ENCODE measurements at regions not wholly inside any gene's neighbourhood (a gene's known extent, or its start where the extent isn't known, plus 50 kb on each side); places are given as distances from the start of the nearest gene placed in this dataset.
"Not testable (repeated sequence)": the region's sequence is repeated elsewhere in the genome, so short reads cannot be mapped to it uniquely, and the experiment has no call there.

DNA sequence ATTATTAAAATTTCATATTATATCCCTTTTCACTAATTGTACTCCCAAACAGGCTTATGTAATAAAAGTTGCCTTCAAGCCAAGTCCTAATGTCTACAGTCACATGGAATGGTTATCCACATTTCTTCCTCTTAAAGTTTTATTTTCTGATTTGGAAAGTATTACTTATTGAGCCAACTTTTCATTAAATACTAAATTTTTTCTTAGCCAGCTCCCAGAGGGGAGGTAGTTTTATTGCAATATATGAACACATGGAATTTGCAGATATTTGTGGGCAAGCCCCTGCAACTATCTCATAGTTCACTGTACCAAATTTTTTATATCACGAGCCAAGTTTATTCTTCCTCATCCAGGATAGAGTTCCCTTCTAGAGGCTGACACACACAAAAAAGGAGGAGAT, 332.8 kb upstream of the PTGER4 start:
- no peak for FAIRE-seq

GRCh38 chr5:40338434-40338833, 341.3 kb upstream of the PTGER4 start:
- not testable (repeated sequence) for FAIRE-seq

DNA sequence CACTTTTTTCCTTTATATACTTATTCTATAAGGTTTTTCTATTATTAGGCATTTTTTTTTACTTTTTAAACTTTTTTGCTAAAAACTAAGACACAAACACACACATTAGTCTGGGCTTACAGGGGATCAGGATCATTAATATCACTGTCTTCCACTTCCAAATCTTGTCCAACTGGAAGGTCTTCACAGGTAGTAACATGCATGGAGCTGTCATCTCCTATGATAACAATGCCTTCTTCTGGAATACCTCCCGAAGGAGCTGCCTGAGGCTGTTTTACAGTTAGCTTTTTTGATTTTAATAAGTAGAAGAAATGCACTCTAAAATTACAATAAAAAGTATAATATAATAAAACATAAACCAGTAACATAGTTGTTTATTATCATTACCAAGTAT, 345.5 kb upstream of the PTGER4 start:
- FAIRE-seq: no peak

DNA sequence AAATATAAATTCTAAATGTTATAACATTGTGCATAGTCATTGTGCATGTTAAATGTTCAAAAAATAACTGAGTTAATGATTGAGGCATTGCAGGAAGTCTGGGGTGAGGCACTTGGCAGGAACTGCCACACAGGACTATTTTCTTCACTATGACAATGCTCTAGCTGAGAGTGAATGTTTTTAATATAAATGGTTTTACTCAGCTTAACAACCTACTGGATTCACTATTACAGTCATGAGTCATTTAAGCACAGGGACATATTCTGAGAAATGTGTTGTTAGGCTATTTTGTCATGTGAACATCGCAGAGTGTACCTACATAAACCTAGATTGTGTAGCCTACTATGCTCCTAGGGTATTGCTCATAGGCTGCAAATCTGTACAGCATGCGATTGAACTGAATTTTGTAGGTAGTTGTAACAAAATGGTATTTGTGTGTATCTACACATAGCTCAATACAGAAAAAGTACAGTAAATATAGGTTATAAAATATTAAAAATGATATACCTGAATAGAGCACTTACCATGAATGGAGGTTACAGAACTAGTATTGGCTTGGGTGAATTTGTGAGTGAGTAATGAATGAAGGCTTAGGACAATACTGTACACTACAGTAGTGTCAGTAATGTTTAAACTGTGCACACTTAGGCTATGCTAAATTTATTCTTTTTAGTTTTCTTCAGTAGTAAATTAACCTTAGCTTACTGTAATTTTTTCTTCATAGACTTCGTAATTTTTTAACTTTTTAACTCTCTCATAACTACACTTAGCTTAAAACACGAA, 346.1 kb upstream of the PTGER4 start:
- no peak for FAIRE-seq

DNA sequence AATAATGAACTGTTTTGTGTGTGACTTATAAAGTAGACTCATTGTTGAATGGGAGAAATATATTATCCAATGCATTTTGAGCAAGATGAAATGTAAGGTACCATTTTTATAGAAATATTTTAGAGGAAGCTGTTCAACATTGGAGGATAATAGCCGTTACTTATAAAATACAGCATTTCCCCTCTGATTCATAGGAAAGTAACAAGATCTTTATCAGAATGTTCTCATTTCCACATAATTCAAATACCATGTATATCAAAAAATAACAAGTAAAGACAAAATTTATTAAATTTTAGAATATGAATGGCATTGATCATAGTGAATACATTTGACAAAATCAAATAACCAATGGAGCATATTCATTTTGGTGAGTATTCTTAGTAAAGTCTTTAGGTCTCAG, 346.7 kb upstream of the PTGER4 start:
- peak; percentile 74 for FAIRE-seq

GRCh38 chr5:40331616-40332015, 348.1 kb upstream of the PTGER4 start:
- no peak for FAIRE-seq

DNA sequence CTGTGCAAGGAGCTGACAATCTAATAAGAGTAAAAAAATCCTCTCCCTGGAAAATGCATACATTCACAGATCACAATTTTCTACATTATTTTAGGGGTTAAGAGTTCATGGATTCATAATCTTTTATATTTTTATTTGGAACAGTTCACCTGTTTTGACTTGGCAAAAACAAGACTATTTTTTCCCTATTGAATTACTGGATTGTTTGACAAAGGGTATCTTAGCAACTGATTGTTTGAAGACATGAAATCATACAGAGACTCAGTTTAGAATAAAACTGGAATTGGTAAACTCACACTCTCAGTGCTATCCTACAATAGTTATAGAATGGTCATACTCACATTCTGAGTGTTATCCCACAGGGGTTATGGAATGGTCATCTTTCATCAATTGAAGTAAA, 358.2 kb upstream of the PTGER4 start:
- peak; percentile 96 for FAIRE-seq

DNA sequence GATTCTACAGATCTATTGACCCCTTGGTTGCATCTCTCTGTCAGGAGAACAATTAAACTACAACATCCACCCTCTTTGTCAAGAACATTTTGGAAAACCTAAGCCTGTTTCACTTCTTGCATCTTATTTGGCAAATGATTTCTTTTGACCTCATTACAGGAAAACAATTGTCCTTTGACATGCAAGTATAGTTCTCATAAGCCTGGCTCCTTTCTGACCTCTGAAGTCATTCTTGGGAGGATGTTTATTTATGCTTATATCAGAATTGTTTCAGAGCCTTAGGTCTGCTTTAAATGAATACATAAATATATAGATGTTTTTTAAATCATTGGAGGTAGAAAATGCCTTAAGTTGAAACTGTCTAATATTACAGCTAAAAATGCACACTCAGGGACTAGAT, 361.3 kb upstream of the PTGER4 start:
- FAIRE-seq: no peak

- FAIRE-seq: no peak
These were observed 362.7 kb upstream of the PTGER4 start for GRCh38 chr5:40317023-40317422.

- FAIRE-seq: no peak
These were observed 364.6 kb upstream of the PTGER4 start for GRCh38 chr5:40315126-40315525.

DNA sequence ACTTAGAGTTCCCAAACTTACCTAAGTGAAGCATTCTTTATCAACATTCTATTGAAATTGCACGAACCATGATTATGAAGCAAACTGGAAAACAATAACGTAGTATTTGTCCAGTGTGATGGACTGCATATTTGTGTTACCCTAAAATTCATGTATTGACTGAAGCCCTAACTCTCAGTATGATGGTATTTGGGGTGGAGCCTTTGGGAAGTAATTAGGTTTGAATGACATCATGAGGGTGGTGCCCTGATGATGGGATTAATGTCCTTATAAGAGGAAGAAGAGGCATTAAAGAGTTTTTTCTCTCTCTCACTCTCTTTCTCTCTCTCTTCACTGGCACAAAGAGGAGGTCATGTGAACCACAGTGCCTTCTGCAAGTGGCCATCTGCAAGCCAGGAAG, 365.4 kb upstream of the PTGER4 start:
- FAIRE-seq: no peak

GRCh38 chr5:40312205-40312604, 367.5 kb upstream of the PTGER4 start:
- no peak for FAIRE-seq

GRCh38 chr5:40309851-40310250, 369.9 kb upstream of the PTGER4 start:
- FAIRE-seq: no peak

GRCh38 chr5:40308867-40309266, 370.8 kb upstream of the PTGER4 start:
- no peak for FAIRE-seq

DNA sequence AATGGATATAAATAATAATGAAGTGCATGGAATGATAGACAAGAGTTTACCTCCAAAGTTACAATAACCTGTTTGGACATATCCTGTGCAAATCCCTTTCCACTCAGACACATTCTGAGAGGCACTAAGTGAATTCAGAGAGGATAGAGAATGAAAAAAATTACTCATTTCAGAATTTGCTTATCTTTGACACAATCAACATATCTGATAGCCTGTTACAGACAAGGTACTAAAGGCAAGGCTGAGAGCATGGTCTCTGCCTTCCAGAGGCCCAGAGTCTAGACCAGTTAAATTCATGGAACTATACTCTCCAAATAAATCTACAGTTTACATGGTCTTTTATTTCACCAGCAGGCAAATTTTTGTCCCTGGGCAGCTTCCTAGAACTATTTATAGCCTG, 371.8 kb upstream of the PTGER4 start:
- peak; percentile 41 for FAIRE-seq

GRCh38 chr5:40306869-40307487, 372.7 kb upstream of the PTGER4 start:
- no peak for FAIRE-seq

DNA sequence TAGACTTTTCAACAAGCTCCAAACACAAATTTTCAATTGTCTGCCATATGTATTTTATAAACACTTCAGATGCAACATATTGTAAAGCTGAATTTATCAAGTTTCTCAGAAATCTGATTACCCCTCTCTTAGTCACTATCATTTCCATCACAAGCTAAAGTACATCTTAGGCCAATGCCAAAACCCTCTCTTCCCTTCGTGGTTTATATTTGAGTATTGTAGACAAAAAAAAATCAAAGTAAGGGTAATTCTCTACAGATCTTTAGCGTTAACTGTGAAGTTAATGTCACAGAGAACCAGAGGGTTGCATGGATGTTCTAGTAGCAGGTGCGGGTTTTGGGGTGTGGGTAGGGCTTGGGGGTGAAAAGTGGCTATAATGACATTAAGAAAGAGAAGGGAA, 387.7 kb upstream of the PTGER4 start:
- FAIRE-seq: no peak

DNA sequence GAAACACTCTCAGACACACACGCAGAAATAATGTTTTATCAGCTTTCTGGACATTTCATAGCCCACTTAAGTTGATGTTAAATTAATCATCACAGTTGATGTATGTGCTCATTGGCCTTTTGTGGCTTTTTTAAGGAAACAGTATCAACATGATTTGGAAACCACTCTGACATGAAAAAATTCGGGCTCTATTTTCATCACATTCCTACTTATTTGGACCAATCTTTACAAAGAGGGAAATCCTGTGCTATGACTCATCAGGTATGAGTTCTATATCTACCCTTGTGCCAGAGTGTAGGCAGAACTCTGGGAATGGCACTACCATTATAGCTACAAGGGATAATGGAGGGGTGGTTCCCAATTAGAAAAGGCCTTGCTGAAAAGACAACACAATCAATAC, 388.4 kb upstream of the PTGER4 start:
- no peak for FAIRE-seq

DNA sequence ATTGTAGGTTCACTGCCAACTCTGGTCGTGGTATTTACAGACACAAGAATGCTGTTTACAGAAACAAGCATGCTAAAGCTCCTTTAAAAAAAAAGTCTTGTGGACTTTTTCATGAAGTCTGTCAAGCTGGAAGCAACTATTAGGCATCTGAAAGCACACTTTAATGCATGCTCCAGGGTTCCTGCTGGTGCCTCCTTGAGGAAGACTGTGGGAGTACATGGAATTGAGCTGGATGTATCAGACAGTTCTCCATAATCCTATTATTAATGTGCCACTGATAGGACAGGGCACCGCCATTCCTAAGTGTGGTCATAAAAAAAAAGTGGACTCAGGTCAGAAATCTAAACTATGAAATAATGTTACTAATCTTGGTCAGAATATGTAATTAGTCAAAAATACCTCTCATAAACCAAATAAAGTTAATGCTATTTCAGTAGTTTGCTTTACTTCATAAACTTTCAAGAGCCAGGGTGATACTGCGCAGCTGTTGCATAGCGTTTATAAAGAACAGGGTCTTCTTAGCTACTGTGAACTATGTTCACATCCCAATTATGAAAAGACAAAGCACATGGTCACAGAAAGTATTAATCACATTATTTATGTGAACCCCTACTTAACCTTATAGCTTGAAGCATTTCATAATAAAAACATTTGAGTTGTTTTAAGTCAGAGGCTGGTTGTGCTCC, 390.8 kb upstream of the PTGER4 start:
- no peak for FAIRE-seq

- no peak for FAIRE-seq
These were observed 394.9 kb upstream of the PTGER4 start for GRCh38 chr5:40284863-40285262.

GRCh38 chr5:40278881-40279280, 400.8 kb upstream of the PTGER4 start:
- no peak for FAIRE-seq

DNA sequence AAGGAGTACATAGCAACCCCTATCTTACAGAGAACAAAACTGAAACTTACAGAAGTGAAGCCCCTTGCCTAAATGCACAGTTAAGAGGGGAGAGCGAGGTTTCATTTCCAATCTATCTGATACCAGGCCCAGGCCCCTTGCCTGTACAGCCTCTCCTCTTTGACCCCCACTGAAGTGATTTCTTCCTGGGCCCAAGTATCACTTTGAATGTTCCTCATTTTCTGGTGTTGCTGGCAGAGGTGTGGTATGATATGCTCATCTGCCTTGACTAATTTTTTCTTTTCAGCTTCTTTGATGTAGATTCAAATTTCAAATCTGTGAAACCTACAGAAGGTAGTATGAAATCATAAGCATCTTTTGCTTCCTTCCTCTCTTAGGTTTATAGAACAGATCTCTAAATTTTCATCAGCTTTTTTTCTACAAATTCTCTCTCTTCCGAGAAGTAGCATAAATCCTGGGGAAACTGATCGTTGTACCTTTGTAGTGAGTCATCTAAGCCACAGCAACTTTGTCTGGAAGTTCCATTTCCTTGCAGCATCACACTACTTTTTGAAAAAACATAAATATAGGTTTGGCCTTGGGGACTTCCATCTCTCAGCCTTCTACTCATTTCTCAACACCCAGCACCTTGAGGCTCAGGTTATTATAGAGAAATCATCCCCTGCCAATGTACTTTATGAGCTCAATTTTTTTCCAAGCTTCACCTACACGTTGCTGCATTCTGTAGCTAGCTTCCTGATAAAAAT, 402.4 kb upstream of the PTGER4 start:
- no peak for FAIRE-seq

DNA sequence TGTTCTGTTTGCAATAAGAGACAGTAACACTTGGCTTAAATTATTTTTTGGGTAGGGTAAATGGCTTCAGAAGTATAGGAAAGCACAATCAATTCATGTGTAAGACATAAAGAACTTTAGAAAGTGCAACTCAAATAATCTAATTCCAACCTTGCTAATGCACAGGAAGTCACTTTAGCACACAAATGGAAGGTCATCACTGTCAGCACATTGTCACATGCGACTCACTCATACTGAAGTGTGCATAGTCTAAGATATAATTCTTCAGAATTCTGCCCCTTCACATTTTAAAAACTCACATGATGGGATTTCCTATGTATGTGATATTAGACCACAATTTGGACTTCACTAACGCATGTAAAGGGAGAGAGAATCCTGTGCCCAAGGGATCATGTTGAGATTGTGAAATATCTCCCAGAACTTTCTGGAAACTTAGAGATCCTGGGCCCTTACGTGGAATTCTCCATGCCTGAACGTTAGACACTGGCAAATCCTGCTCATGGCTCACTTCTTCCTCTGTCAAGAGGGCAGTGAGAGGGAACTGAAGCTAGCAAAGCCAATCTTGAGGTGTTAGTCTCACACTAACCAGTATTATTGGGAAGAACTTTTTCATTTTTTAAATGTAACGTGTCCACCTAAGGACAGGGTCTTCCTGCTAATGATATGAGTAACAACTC, 403.2 kb upstream of the PTGER4 start:
- FAIRE-seq: no peak

All from islet of Langerhans (tissue), 1 donor.